HUDEP-2 (cell line): ENCODE measurements at regions not wholly inside any gene's neighbourhood (a gene's known extent, or its start where the extent isn't known, plus 50 kb on each side); places are given as distances from the start of the nearest gene placed in this dataset.
A peak's percentile ranks its signal among the peaks of the same experiment; 100 is the strongest.
"Not testable (repeated sequence)": the region's sequence is repeated elsewhere in the genome, so short reads cannot be mapped to it uniquely, and the experiment has no call there.

Source experiments
- DNase-seq, 76 experiments: peaks; one replicate each; lab custom pipeline; 2025; ENCODE audit not compliant: unreplicated experiment in 76 of 76; lab: John Stamatoyannopoulos, UW

DNA sequence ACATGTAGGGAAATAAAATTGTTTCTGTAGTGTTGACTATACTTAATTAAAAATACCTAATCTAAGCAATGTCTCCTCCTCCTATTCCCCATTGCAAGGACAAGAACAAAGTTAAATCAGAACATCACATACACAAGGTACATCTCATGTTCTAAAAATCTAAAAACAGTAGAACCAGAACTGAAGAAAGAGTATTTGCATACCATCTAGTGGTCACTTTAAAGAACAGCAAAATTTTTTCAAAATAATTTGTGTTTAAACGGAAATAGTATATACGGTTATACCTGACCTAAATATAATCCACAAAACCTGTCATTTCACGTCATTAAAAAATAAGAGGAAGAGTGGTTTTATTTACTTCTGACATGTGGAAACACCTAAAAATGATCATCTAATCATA, 294.3 kb upstream of the KCNH7 start:
- DNase-seq, result peak in 2 of 76 experiments; percentile 2 to 14

DNA sequence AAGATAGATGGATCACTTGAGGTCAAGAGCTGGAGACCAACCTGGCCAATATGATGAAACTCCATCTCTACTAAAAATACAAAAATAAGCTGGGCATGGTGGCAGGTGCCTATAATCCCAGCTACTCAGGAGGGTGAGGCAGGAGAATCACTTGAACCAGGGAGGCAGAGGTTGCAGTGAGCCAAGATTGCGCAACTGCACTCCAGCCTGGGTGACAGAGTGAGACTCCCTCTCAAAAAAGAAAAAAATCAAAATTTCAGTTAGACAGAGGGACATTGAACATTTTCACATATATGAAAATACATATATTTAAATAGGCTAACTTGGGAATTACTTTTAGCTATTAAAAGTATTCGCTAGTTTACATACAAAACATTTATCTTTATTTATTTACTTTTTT, 293.6 kb upstream of the KCNH7 start:
- DNase-seq, result not testable (repeated sequence)

DNA sequence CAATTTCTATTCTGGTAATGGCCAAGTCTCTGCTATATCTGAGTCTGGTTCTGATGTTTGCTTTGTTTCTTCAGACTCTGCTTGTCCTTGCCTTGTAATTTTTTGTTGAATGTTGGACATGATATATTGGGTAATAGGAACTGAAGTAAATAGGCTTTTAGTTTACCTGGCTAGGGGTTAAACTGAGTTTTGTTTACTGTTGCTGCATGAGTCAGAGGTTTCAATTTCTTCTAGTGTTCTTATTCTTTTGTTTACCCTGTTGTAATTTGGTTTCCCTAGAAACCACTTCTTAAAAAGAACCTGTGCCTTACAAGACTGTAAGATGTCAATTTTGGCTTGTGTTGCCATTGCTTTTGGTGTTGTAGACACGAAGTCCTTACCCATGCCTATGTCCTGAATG, 285.0 kb upstream of the KCNH7 start:
- no peak for DNase-seq

GRCh38 chr2:163122257-163122656, 283.7 kb upstream of the KCNH7 start:
- no peak for DNase-seq

DNA sequence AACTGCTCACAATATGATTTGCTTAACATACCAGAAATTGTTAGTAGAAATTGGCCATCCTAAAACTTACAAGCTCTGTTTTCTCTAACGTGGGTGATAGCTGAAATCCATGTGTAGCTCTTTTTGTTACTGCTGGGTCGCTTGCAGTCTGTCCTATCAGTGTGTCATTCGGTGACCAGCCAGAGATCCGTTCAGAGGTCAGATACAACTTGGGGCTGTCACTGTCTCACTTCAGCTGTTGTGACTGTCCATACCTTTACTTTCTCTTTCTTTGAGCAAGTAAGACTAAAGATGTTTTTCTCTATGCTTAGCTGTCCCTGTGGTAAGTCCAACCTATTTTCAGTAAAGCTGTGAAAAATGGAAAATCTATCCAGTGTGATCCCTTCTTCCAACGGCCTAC, 282.9 kb upstream of the KCNH7 start:
- DNase-seq, result no peak

- peak in 2 of 76 experiments; percentile 11 to 23 for DNase-seq
These were observed 281.4 kb upstream of the KCNH7 start for GRCh38 chr2:163119966-163120365.

GRCh38 chr2:163086940-163087339, 248.4 kb upstream of the KCNH7 start:
- no peak for DNase-seq

DNA sequence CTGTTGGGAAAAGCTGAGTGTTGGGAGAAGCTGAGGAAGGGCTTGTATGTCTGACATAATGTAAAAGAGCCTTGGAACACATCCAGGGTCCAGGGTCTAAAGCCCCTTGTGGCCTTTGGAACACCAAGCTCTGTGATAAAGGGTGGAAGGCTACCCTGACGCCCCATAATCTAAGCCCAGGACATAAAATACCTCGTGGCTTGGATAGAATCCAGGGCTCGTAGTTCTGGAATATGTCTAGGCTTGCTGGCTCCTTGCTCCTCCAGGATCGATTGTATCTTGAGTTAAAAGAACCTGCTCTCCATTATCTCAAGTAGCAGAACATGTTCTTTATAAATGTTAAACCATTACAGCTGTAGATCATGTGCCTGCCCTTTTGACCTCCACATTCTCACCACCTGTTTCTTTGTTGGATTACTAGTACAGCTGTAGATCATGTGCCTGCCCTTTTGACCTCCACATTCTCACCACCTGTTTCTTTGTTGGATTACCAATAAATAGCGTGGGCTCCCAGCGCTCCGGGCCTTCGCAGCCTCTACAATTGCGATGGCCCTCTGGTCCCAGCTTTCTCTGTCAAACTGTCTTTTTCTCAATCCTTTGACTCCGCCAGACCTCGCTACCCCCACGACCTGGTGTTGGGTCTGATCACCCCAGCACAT, 246.9 kb upstream of the KCNH7 start:
- DNase-seq, result not testable (repeated sequence)

DNA sequence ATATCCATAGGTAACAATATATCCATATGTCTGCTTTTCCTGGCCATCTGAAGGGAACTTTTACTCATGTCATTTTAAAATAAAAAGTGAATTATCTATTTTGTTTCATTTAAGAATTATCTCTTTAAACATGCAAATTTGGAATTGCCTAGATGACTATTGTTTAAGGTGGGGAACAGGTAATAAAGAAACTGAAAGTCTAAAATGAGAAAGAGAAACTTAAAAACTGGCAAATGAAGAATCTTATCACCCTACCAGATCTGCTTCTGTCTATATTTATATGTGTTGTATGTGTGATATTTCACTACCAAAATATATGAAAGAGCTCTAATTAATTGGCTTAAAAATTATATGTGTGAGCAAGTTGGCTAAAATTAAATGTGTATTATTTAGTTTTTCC, 243.2 kb upstream of the KCNH7 start:
- no peak for DNase-seq

GRCh38 chr2:163077241-163077640, 238.7 kb upstream of the KCNH7 start:
- DNase-seq, result no peak

DNA sequence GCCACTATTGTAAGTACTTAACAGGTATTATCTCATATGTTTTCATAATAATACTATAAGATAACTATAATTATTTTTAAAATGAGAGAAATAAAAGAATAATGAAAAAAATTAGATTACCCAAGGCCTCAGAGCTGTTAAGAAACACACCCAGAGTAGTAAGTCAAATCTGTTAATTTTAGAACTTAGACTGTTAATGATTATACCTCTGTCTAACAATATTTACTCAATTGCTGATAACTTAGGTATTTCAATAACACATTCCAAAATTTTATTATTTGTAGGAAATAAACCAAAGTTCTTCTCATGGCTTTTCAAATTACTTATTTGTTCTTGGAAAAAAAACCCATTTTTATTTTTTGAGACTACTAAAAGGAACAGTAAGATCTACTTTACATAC, 227.5 kb upstream of the KCNH7 start:
- no peak for DNase-seq

DNA sequence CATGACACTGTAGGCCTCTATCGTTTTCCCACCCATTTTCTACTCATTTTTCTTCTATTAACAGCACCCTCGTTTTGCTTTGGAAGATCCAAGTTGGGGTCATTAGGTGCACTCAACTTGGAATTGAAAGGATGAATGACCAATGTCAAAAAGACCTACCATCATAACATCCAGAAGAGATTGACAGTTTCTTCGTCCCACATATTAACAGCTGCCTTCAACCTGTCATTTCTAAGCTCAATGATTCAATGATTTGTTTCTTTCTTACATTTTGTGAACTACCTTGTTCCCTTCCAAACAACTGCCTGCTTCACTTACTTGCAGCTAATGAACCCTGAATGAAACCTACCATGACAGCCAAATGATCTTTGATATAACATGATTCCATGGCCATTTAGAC, 224.0 kb upstream of the KCNH7 start:
- no peak for DNase-seq

- DNase-seq, result no peak
These were observed 208.0 kb upstream of the KCNH7 start for GRCh38 chr2:163046615-163047014.

GRCh38 chr2:163045830-163046229, 207.3 kb upstream of the KCNH7 start:
- DNase-seq, result no peak

DNA sequence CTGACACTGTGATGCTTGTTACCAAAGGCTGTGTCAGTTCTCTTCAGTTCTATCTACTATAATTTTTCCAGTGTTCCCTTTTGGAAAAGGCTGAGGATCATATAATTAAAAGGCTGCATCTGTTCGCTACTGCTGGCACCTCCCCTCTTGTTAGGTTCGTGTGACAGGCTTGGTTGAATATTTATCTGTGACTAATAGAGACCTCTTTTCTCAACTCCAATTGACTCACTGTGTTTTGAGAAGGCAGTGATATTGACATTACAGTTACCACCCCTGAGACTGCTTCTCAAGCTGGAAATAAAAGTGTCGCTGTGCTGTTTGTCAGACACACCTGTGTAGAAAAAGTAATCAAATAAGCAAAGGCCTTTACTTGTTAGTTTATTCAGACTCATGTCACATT, 205.5 kb upstream of the KCNH7 start:
- DNase-seq, result no peak

- DNase-seq, result no peak
These were observed 204.6 kb upstream of the KCNH7 start for GRCh38 chr2:163043201-163043600.

GRCh38 chr2:163039266-163039665, 200.7 kb upstream of the KCNH7 start:
- DNase-seq, result no peak

- no peak for DNase-seq
These were observed 190.2 kb upstream of the KCNH7 start for GRCh38 chr2:163028807-163029206.

GRCh38 chr2:163026136-163026775, 187.7 kb upstream of the KCNH7 start:
- DNase-seq, result not testable (repeated sequence)

DNA sequence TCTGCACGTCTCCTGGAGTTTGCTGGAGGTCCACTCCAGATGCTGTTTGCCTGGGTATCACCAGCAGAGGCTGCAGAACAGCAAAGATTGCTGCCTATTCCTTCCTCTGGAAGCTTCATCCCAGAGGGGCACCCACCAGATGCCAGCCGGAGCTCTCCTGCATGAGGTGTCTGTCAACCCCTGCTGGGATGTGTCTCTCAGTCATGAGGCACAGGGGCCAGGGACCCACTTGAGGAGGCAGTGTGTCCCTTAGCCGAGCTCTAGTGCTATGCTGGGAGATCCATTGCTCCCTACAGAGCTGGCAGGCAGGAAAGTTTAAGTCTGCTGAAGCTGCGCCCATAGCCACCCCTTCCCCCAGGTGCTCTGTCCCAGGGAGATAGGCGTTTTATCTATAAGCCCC, 178.3 kb upstream of the KCNH7 start:
- DNase-seq, result peak in 12 of 76 experiments; percentile 5 to 69 (median 28)

DNA sequence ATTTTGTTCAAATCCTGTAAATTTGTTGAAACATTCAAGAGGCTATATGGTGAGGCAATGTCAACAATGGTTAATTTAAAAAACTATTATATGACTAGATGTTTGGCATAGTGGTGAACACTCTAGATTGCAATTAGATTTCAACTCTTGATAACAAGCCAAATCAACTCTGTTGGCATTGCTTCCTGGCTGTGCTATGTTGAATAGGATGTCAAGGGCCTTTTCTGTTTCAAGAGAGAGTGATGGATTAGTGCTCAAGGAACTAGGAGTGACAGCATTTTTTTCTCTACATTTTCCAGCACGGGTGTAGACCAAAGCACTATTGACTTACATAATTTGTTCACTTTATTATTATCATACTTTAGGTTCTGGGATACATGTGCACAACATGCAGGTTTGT, 172.4 kb upstream of the KCNH7 start:
- DNase-seq, result no peak

DNA sequence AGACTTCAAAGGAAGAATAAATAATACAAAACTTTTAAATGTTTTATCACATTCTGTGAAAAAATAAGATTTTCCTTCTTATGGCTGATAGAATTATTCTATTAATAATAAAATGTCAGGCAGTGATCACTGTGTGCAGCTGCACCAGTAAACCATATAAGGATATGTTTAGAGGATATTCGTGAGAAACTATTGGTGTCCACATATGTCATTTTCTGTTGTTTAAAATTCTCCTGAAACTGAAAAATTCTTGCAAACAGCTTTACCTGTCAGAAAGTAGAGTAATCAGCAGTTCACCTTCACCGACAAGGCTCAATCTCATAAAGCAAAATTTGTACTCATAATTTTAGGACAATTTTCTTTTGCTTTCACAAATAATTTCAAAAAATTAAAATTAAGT, 170.1 kb upstream of the KCNH7 start:
- DNase-seq, result no peak

- peak in 1 of 76 experiments; percentile 4 for DNase-seq
These were observed 156.2 kb upstream of the KCNH7 start for GRCh38 chr2:162994718-162995117.
